Keratinocyte (primary cell): ENCODE measurements at regions not wholly inside any gene's neighbourhood (a gene's known extent, or its start where the extent isn't known, plus 50 kb on each side); places are given as distances from the start of the nearest gene placed in this dataset.
"Not testable (repeated sequence)": the region's sequence is repeated elsewhere in the genome, so short reads cannot be mapped to it uniquely, and the experiment has no call there.

Experiments used
- DNase-seq: peaks from one replicate; pipeline ENCODE4 v3.0.0-alpha.2; 2011; ENCODE audit warnings: low read depth, missing footprints, low spot score
- FAIRE-seq: peaks from 2 replicates; lab custom pipeline; 2011; peaks lifted over from hg19 to GRCh38; lab: Jason Lieb, UNC
- H2AFZ ChIP-seq: 2 replicates; pipeline ENCODE4 v1.6.0; 2012; ENCODE audit warnings: low read length, control low read depth, inconsistent platforms; ENCODE audit not compliant: control insufficient read depth
- H3K27ac ChIP-seq: 2 replicates; pipeline ENCODE4 v1.5.1; 2011; ENCODE audit warnings: low read length; ENCODE audit not compliant: control insufficient read depth, insufficient read depth
- H3K27me3 ChIP-seq: 3 replicates; pipeline ENCODE4 v1.6.0; 2011; ENCODE audit warnings: low read length; ENCODE audit not compliant: control insufficient read depth, insufficient read depth; ENCODE audit errors: extremely low read depth
- H3K36me3 ChIP-seq, 2 experiments: 2 replicates in 1 of 2; 3 replicates in 1 of 2; pipeline ENCODE4 v1.5.1; 2011; ENCODE audit warnings: low read length in 2 of 2, mild to moderate bottlenecking in 1 of 2; ENCODE audit not compliant: control insufficient read depth in 2 of 2, insufficient read depth in 2 of 2; ENCODE audit errors: extremely low read depth in 1 of 2
- H3K4me1 ChIP-seq: 3 replicates; pipeline ENCODE4 v1.5.1; 2011; ENCODE audit warnings: low read length; ENCODE audit not compliant: control insufficient read depth, insufficient read depth; ENCODE audit errors: extremely low read depth
- H3K4me2 ChIP-seq: 3 replicates; pipeline ENCODE4 v1.6.0; 2011; ENCODE audit warnings: low read depth, low read length; ENCODE audit not compliant: control insufficient read depth, insufficient read depth; ENCODE audit errors: extremely low read depth
- H3K4me3 ChIP-seq, 3 experiments: fragments of 200-600 bp in 1 of 3; sonication (generic) in 1 of 3; 2 replicates in 2 of 3; 3 replicates in 1 of 3; pipeline ENCODE4 v1.5.1; 2011 to 2016; ENCODE audit warnings: low read length in 3 of 3, mild to moderate bottlenecking in 3 of 3, control low read depth in 2 of 3, inconsistent platforms in 1 of 3, low read depth in 1 of 3, mixed read lengths in 1 of 3, mixed run types in 1 of 3, moderate library complexity in 1 of 3; ENCODE audit not compliant: control insufficient read depth in 2 of 3, insufficient read depth in 2 of 3; ENCODE audit errors: extremely low read depth in 1 of 3
- H3K79me2 ChIP-seq: 2 replicates; pipeline ENCODE4 v1.6.0; 2012; ENCODE audit warnings: low read length; ENCODE audit not compliant: control insufficient read depth, insufficient read depth
- H3K9ac ChIP-seq: 3 replicates; pipeline ENCODE4 v1.6.0; 2011; ENCODE audit warnings: low read length; ENCODE audit not compliant: control insufficient read depth, insufficient read depth; ENCODE audit errors: extremely low read depth
- H3K9me1 ChIP-seq: 3 replicates; pipeline ENCODE4 v1.6.0; 2011; ENCODE audit warnings: low read length; ENCODE audit not compliant: control insufficient read depth, insufficient read depth; ENCODE audit errors: extremely low read depth
- H3K9me3 ChIP-seq: 2 replicates; pipeline ENCODE4 v1.5.1; 2012; ENCODE audit warnings: low read depth, low read length; ENCODE audit not compliant: control insufficient read depth
- H4K20me1 ChIP-seq: 3 replicates; pipeline ENCODE4 v1.6.0; 2011; ENCODE audit warnings: low read length; ENCODE audit not compliant: control insufficient read depth, insufficient read depth; ENCODE audit errors: extremely low read depth
- EZH2 ChIP-seq: IDR thresholded peaks from one replicate; pipeline ENCODE4 v1.6.1; 2012; ENCODE audit warnings: inconsistent platforms, mild to moderate bottlenecking, low read length, moderate library complexity
- dilution Hi-C: fragments of 300-500 bp; cut with MboI; formaldehyde crosslinking; loops from one replicate; pipeline ENCODE4 v1.7.0; 2020; ENCODE audit warnings: low sequenced_read_pairs; ENCODE audit not compliant: extremely low pct_ligation_motif_present
- TF ChIP-seq, protein P1 (sequence below), 3 experiments: IDR thresholded peaks in 1 of 3; conservative IDR thresholded peaks in 1 of 3; optimal IDR thresholded peaks in 1 of 3; 2 replicates in 2 of 3; 3 replicates in 1 of 3; pipeline versions ENCODE3 to v1.5.1; 2011; ENCODE audit warnings: low read length in 3 of 3, mild to moderate bottlenecking in 3 of 3, moderate library complexity in 2 of 3, control low read depth in 1 of 3, inconsistent platforms in 1 of 3; ENCODE audit not compliant: insufficient read depth in 2 of 3; ENCODE audit errors: extremely low read depth in 1 of 3

DNA sequence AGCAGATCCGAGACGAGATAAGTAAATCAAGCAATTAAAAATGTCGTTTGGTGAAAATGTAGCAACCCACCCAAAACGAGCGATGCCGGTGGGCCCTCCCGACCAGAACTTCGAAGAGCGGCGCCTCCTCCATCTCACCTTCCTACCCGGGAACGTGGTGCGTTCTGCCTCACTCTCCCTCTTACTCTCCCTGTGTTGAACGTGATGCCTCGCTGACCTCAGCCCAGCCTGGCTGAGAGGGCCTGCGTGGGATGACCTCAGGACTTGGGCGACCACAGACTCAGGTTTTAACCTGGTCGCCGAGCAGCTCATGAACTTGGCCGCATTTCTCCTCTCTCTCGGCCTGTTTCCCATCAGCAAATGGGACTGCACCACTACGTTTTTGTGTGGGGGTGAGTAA lies 69.7 kb upstream of the RPL38 start:
- no peaks in the 10 kb centered on the region for H4K20me1 ChIP-seq
- DNase-seq (no peak), FAIRE-seq (no peak)
- no peaks in the 10 kb centered on the region for H3K79me2 ChIP-seq
- H3K9ac ChIP-seq = no peak overlapping the region
- H3K9me3 ChIP-seq = no peaks in the 10 kb centered on the region
- no peaks in the 10 kb centered on the region for H3K9me1 ChIP-seq
- TF ChIP-seq, protein P1, sequence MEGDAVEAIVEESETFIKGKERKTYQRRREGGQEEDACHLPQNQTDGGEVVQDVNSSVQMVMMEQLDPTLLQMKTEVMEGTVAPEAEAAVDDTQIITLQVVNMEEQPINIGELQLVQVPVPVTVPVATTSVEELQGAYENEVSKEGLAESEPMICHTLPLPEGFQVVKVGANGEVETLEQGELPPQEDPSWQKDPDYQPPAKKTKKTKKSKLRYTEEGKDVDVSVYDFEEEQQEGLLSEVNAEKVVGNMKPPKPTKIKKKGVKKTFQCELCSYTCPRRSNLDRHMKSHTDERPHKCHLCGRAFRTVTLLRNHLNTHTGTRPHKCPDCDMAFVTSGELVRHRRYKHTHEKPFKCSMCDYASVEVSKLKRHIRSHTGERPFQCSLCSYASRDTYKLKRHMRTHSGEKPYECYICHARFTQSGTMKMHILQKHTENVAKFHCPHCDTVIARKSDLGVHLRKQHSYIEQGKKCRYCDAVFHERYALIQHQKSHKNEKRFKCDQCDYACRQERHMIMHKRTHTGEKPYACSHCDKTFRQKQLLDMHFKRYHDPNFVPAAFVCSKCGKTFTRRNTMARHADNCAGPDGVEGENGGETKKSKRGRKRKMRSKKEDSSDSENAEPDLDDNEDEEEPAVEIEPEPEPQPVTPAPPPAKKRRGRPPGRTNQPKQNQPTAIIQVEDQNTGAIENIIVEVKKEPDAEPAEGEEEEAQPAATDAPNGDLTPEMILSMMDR (optimal IDR thresholded peaks at IDR 0.05 in 1 of 3, IDR thresholded peaks at IDR 0.05 in 1 of 3, conservative IDR thresholded peaks at IDR 0.05 in 1 of 3; ENCODE audit: extremely low read depth in 1 of 3, insufficient read depth in 2 of 3, low read length in 3 of 3) = no peak
- no peak for TF ChIP-seq EZH2
- no peaks in the 10 kb centered on the region for H3K36me3 ChIP-seq
- no peak overlapping the region for H3K27ac ChIP-seq
- H3K27me3 ChIP-seq = peaks cover 4% of the 10 kb centered on the region
- no peaks in the 10 kb centered on the region for H3K4me1 ChIP-seq
- H3K4me2 ChIP-seq = no peak overlapping the region
- H3K4me3 ChIP-seq = no peak overlapping the region
- dilution Hi-C loops = no loop called here
- no peak overlapping the region for H2AFZ ChIP-seq

DNA sequence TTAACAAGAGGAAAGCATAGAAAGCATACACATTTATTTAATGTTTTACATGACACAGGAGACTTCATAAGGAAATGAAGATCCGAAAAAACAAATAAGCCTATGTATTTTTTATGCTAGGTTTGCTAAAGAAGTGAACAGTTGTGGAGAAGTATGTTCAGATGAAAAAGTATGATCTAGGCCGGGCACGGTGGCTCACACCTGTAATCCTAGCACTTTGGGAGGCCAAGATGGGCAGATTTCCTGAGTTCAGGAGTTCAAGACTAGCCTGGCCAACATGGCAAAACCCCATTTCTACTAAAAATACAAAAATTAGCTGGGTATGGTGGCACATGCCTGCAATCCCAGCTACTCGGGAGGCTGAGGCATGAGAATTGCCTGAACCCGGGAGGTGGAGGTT lies 69.2 kb upstream of the RPL38 start:
- H3K4me3 ChIP-seq, H3K9ac ChIP-seq, DNase-seq, H2AFZ ChIP-seq, H3K27ac ChIP-seq, FAIRE-seq, H3K27me3 ChIP-seq, H3K36me3 ChIP-seq, H3K4me1 ChIP-seq, H3K79me2 ChIP-seq, H3K4me2 ChIP-seq, dilution Hi-C loops, H4K20me1 ChIP-seq, H3K9me3 ChIP-seq, H3K9me1 ChIP-seq: not testable (repeated sequence)

DNA sequence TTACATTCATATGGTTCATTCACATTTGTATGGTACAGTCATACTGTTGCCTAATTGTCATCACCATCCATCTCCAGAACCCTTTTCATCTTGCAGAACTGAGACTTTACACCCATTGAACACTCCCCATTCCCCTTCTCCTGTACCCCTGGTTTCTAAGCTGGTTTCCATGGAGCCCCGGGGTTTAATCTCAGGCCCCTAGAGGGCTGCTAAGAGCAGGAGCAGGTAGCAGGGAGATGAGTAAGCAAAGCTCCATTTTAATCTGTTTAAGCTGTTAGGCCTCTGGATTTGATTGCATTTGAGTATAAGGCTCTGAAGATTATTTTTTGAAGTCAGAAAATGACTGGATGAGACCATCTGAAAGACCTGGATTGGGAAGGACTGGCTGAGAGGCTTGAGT lies 68.5 kb upstream of the RPL38 start:
- no peak for FAIRE-seq
- dilution Hi-C loops = no loop called here
- H3K9me1 ChIP-seq = no peaks in the 10 kb centered on the region
- peaks cover 4% of the 10 kb centered on the region for H3K27me3 ChIP-seq
- no peaks in the 10 kb centered on the region for H4K20me1 ChIP-seq
- H3K4me3 ChIP-seq = no peak overlapping the region
- H3K4me2 ChIP-seq = no peak overlapping the region
- no peak overlapping the region for H2AFZ ChIP-seq
- H3K36me3 ChIP-seq = no peaks in the 10 kb centered on the region
- H3K9me3 ChIP-seq = no peaks in the 10 kb centered on the region
- DNase-seq = no peak
- H3K79me2 ChIP-seq = no peaks in the 10 kb centered on the region
- H3K9ac ChIP-seq = no peak overlapping the region
- no peak for TF ChIP-seq EZH2
- TF ChIP-seq, protein P1 (optimal IDR thresholded peaks at IDR 0.05 in 1 of 3, IDR thresholded peaks at IDR 0.05 in 1 of 3, conservative IDR thresholded peaks at IDR 0.05 in 1 of 3; ENCODE audit: extremely low read depth in 1 of 3, insufficient read depth in 2 of 3, low read length in 3 of 3) = no peak
- H3K27ac ChIP-seq = no peak overlapping the region
- no peaks in the 10 kb centered on the region for H3K4me1 ChIP-seq
